ENCODE measurements at regions not wholly inside any gene's neighbourhood (a gene's known extent, or its start where the extent isn't known, plus 50 kb on each side); places are given as distances from the start of the nearest gene placed in this dataset.

- no peak for TF ChIP-seq CTCF (IDR thresholded peaks at IDR 0.05)
- no peaks in the 10 kb centered on the region for H3K36me3 ChIP-seq (ENCODE audit: insufficient read depth in 1 of 2, low read depth in 1 of 2)
- H3K4me3 ChIP-seq: no peak overlapping the region
- no peak for ATAC-seq
- WGBS, 3 donors: 78 to 84% (median 84%) methylated on average over 6 of the region's 6 CpGs
- no peak for DNase-seq
- no peaks in the 10 kb centered on the region for H3K27me3 ChIP-seq (ENCODE audit: insufficient read depth in 3 of 3, low read length in 2 of 3)
- no peaks in the 10 kb centered on the region for H3K9me3 ChIP-seq
- H3K4me1 ChIP-seq: no peaks in the 10 kb centered on the region
- intact Hi-C loops (cut with DNase I): no loop called here
- no peak overlapping the region for H3K27ac ChIP-seq
Observed at GRCh38 chr2:129482626-129483025, 496.8 kb upstream of the RAB6C start.

GRCh38 chr2:129483366-129483765 is 496.1 kb upstream of the RAB6C start:
- intact Hi-C loops (cut with DNase I): no loop called here
- DNase-seq: no peak
- no peak for ATAC-seq
- Histone ChIP-seq H3K27ac (no peak overlapping the region), H3K9me3 (no peaks in the 10 kb centered on the region), H3K4me3 (no peak overlapping the region), H3K27me3 (ENCODE audit: insufficient read depth in 3 of 3, low read length in 2 of 3) (no peaks in the 10 kb centered on the region), H3K36me3 (ENCODE audit: insufficient read depth in 1 of 2, low read depth in 1 of 2) (no peaks in the 10 kb centered on the region), H3K4me1 (no peaks in the 10 kb centered on the region)
- 71 to 77% (median 72%) methylated on average over 4 of the region's 4 CpGs for WGBS, 3 donors
- TF ChIP-seq CTCF (IDR thresholded peaks at IDR 0.05): no peak

- H3K27me3 ChIP-seq (ENCODE audit: insufficient read depth in 3 of 3, low read length in 2 of 3): no peaks in the 10 kb centered on the region
- no peaks in the 10 kb centered on the region for H3K9me3 ChIP-seq
- ATAC-seq: no peak
- H3K4me1 ChIP-seq: no peaks in the 10 kb centered on the region
- no peak overlapping the region for H3K4me3 ChIP-seq
- DNase-seq: no peak
- no peaks in the 10 kb centered on the region for H3K36me3 ChIP-seq (ENCODE audit: insufficient read depth in 1 of 2, low read depth in 1 of 2)
- no peak for TF ChIP-seq CTCF (IDR thresholded peaks at IDR 0.05)
- intact Hi-C loops (cut with DNase I): no loop called here
- no peak overlapping the region for H3K27ac ChIP-seq
- 84 to 91% (median 86%) methylated on average over 10 of the region's 10 CpGs for WGBS, 3 donors
Observed at GRCh38 chr2:129484999-129485897, 494.2 kb upstream of the RAB6C start.

- DNase-seq (no peak), ATAC-seq (no peak)
- intact Hi-C loops (cut with DNase I): no loop called here
- Histone ChIP-seq H3K9me3 (no peaks in the 10 kb centered on the region), H3K4me1 (peaks cover 3% of the 10 kb centered on the region), H3K27me3 (ENCODE audit: insufficient read depth in 3 of 3, low read length in 2 of 3) (no peaks in the 10 kb centered on the region), H3K36me3 (ENCODE audit: insufficient read depth in 1 of 2, low read depth in 1 of 2) (no peaks in the 10 kb centered on the region), H3K4me3 (no peak overlapping the region), H3K27ac (no peak overlapping the region)
- TF ChIP-seq CTCF (IDR thresholded peaks at IDR 0.05): no peak
- 86 to 89% (median 89%) methylated on average over 4 of the region's 4 CpGs for WGBS, 3 donors
Observed at GRCh38 chr2:129488376-129488775, 491.1 kb upstream of the RAB6C start.

GRCh38 chr2:129490641-129491040 is 488.8 kb upstream of the RAB6C start:
- no peak for TF ChIP-seq CTCF (IDR thresholded peaks at IDR 0.05)
- intact Hi-C loops (cut with DNase I): no loop called here
- Histone ChIP-seq H3K27me3 (ENCODE audit: insufficient read depth in 3 of 3, low read length in 2 of 3) (no peaks in the 10 kb centered on the region), H3K36me3 (ENCODE audit: insufficient read depth in 1 of 2, low read depth in 1 of 2) (no peaks in the 10 kb centered on the region), H3K27ac (no peak overlapping the region), H3K9me3 (no peaks in the 10 kb centered on the region), H3K4me3 (no peak overlapping the region), H3K4me1 (peaks cover 3% of the 10 kb centered on the region)
- no peak for ATAC-seq
- DNase-seq: no peak
- 25 to 48% (median 37%) methylated on average over 7 of the region's 7 CpGs for WGBS, 3 donors

Measured in psoas muscle (tissue), 7 donors.